Erythroblast (primary cell): ENCODE measurements at regions not wholly inside any gene's neighbourhood (a gene's known extent, or its start where the extent isn't known, plus 50 kb on each side); places are given as distances from the start of the nearest gene placed in this dataset.

Source experiments
- GATA1 ChIP-seq: IDR thresholded peaks from 2 replicates; pipeline ENCODE4 v1.6.1; 2011; ENCODE audit warnings: low read depth, mild to moderate bottlenecking, control low read depth, low read length, moderate library complexity
- POLR2A ChIP-seq: IDR thresholded peaks from 2 replicates; pipeline ENCODE4 v1.6.1; 2011; ENCODE audit warnings: mild to moderate bottlenecking, low read length

DNA sequence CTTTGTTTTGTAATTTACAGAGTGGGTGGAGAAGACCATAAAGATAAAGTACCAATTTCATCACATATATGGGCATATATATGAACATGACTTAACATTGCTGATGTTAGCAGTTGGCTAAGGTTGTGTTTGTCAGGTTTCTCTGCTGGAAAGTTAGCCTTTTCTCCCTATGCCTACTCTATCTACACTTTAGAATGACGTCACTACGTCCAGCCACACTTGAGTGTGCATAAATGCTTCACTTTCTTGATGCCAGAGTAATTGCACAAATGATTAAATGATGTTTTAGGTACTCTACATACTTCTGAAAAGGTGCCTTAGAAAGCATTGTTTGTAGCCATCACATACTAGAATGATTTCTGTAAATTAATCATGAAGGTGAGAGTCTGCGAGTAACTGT lies 759.2 kb upstream of the MGAT4C start:
- TF ChIP-seq POLR2A, result no peak
- no peak for TF ChIP-seq GATA1
